Colonic mucosa (tissue), 4 donors: ENCODE measurements at regions not wholly inside any gene's neighbourhood (a gene's known extent, or its start where the extent isn't known, plus 50 kb on each side); places are given as distances from the start of the nearest gene placed in this dataset.

Experiments used
- DNase-seq: peaks from one replicate; pipeline ENCODE4 v3.0.0-alpha.2; 2020
- H3K27ac ChIP-seq: fragments of 200-600 bp; one replicate; pipeline ENCODE4 v1.8.0; 2021
- H3K27me3 ChIP-seq: fragments of 200-600 bp; one replicate; pipeline ENCODE4 v1.8.0; 2021
- H3K36me3 ChIP-seq: fragments of 200-600 bp; one replicate; pipeline ENCODE4 v1.8.0; 2021
- H3K4me1 ChIP-seq: fragments of 200-600 bp; one replicate; pipeline ENCODE4 v1.8.0; 2021; ENCODE audit warnings: mild to moderate bottlenecking
- H3K4me3 ChIP-seq: fragments of 200-600 bp; one replicate; pipeline ENCODE4 v1.8.0; 2021
- H3K9ac ChIP-seq, 2 donors: one replicate each; pipeline ENCODE4 v1.7.0; 2013; ENCODE audit warnings: control low read depth in 2 of 2, low read depth in 2 of 2, low read length in 2 of 2
- H3K9me3 ChIP-seq: fragments of 200-600 bp; one replicate; pipeline ENCODE4 v1.8.0; 2021
- CTCF ChIP-seq: fragments of 200-600 bp; IDR thresholded peaks from one replicate; pipeline ENCODE4 v1.8.0; 2022; ENCODE audit warnings: antibody characterized with exemption, mild to moderate bottlenecking
- intact Hi-C: fragments of 100-400 bp; cut with DNase I; formaldehyde crosslinking; loops from one replicate; pipeline ENCODE4 v1.14.1; 2022
- donor health status: healthy.
- donor health status: DM: no; HTN: no; CAD: no.
- donor health status: DM: no; HTN: no; CAD: no.

- no peak overlapping the region for H3K27ac ChIP-seq
- no peak for TF ChIP-seq CTCF
- intact Hi-C loops = no loop called here
- H3K27me3 ChIP-seq = no peaks in the 10 kb centered on the region
- H3K4me3 ChIP-seq = no peak overlapping the region
- H3K4me1 ChIP-seq = no peaks in the 10 kb centered on the region
- no peaks in the 10 kb centered on the region for H3K36me3 ChIP-seq
- no peaks in the 10 kb centered on the region for H3K9me3 ChIP-seq
- no peak for DNase-seq
- H3K9ac ChIP-seq = no peak overlapping the region
These were observed 86.0 kb upstream of the PAPPA start for GRCh38 chr9:116067566-116067965.

- no peaks in the 10 kb centered on the region for H3K36me3 ChIP-seq
- no peak overlapping the region for H3K4me3 ChIP-seq
- TF ChIP-seq CTCF = no peak
- DNase-seq = no peak
- H3K27ac ChIP-seq = no peak overlapping the region
- H3K4me1 ChIP-seq = no peaks in the 10 kb centered on the region
- no peaks in the 10 kb centered on the region for H3K27me3 ChIP-seq
- intact Hi-C loops = no loop called here
- no peak overlapping the region for H3K9ac ChIP-seq
- no peaks in the 10 kb centered on the region for H3K9me3 ChIP-seq
These were observed 83.2 kb upstream of the PAPPA start for GRCh38 chr9:116070256-116070914.

- Histone ChIP-seq H3K27me3 (no peaks in the 10 kb centered on the region), H3K4me3 (no peak overlapping the region), H3K27ac (no peak overlapping the region), H3K9me3 (no peaks in the 10 kb centered on the region), H3K9ac (no peak overlapping the region), H3K36me3 (no peaks in the 10 kb centered on the region), H3K4me1 (no peaks in the 10 kb centered on the region)
- no peak for DNase-seq
- intact Hi-C loops = no loop called here
- TF ChIP-seq CTCF = no peak
These were observed 81.5 kb upstream of the PAPPA start for GRCh38 chr9:116072046-116072445.

GRCh38 chr9:116073826-116074225, 79.8 kb upstream of the PAPPA start:
- intact Hi-C loops = no loop called here
- TF ChIP-seq CTCF = no peak
- no peak for DNase-seq
- Histone ChIP-seq H3K4me3 (no peak overlapping the region), H3K4me1 (no peaks in the 10 kb centered on the region), H3K36me3 (no peaks in the 10 kb centered on the region), H3K9ac (no peak overlapping the region), H3K27me3 (no peaks in the 10 kb centered on the region), H3K27ac (no peak overlapping the region), H3K9me3 (no peaks in the 10 kb centered on the region)

GRCh38 chr9:116074658-116075057, 78.9 kb upstream of the PAPPA start:
- DNase-seq = no peak
- Histone ChIP-seq H3K9me3 (no peaks in the 10 kb centered on the region), H3K4me3 (no peak overlapping the region), H3K27ac (no peak overlapping the region), H3K27me3 (no peaks in the 10 kb centered on the region), H3K36me3 (no peaks in the 10 kb centered on the region), H3K9ac (no peak overlapping the region), H3K4me1 (no peaks in the 10 kb centered on the region)
- intact Hi-C loops = no loop called here
- no peak for TF ChIP-seq CTCF
